ENCODE measurements at regions not wholly inside any gene's neighbourhood (a gene's known extent, or its start where the extent isn't known, plus 50 kb on each side); places are given as distances from the start of the nearest gene placed in this dataset.

- Mint-ChIP-seq H3K27me3 (ENCODE audit: low read depth) (no peaks in the 10 kb centered on the region), H3K9me3 (peaks cover 26% of the 10 kb centered on the region)
These were observed 487.4 kb upstream of the DEPDC1 start for GRCh38 chr1:68984289-68984688.

GRCh38 chr1:68994096-68994495 is 497.2 kb upstream of the DEPDC1 start:
- peaks cover 1% of the 10 kb centered on the region for H3K36me3 Mint-ChIP-seq
- no peaks in the 10 kb centered on the region for H3K27me3 Mint-ChIP-seq (ENCODE audit: low read depth)
- H3K4me3 Mint-ChIP-seq = no peak overlapping the region
- peaks cover 16% of the 10 kb centered on the region for H3K9me3 Mint-ChIP-seq
- no peaks in the 10 kb centered on the region for H3K4me1 Mint-ChIP-seq
- H3K27ac Mint-ChIP-seq = no peak overlapping the region
- no peak for TF ChIP-seq CTCF (IDR thresholded peaks at IDR 0.05; ENCODE audit: unreplicated experiment)
- DNase-seq (ENCODE audit: low spot score in 2 of 2, unreplicated experiment in 2 of 2) = no peak

More at GRCh38 chr1:68984289-68984688, 487.4 kb upstream of the DEPDC1 start:
- no peaks in the 10 kb centered on the region for H3K4me1 Mint-ChIP-seq
- no peak overlapping the region for H3K27ac Mint-ChIP-seq
- H3K4me3 Mint-ChIP-seq = no peak overlapping the region
- no peak for DNase-seq (ENCODE audit: low spot score in 2 of 2, unreplicated experiment in 2 of 2)
- no peak for TF ChIP-seq CTCF (IDR thresholded peaks at IDR 0.05; ENCODE audit: unreplicated experiment)
- H3K36me3 Mint-ChIP-seq = no peaks in the 10 kb centered on the region

GRCh38 chr1:69016468-69016867 is 519.6 kb upstream of the DEPDC1 start:
- Mint-ChIP-seq H3K4me3 (no peak overlapping the region), H3K27me3 (ENCODE audit: low read depth) (no peaks in the 10 kb centered on the region), H3K4me1 (no peaks in the 10 kb centered on the region), H3K27ac (no peak overlapping the region), H3K9me3 (peaks cover 8% of the 10 kb centered on the region), H3K36me3 (no peaks in the 10 kb centered on the region)
- TF ChIP-seq CTCF (IDR thresholded peaks at IDR 0.05; ENCODE audit: unreplicated experiment) = no peak
- no peak for DNase-seq (ENCODE audit: low spot score in 2 of 2, unreplicated experiment in 2 of 2)

- H3K4me3 Mint-ChIP-seq = no peak overlapping the region
- H3K27ac Mint-ChIP-seq = no peak overlapping the region
These were observed 532.8 kb upstream of the DEPDC1 start for GRCh38 chr1:69029649-69030048.

GRCh38 chr1:69038379-69038778 is 529.3 kb upstream of the LRRC7 start:
- DNase-seq (ENCODE audit: low spot score in 2 of 2, unreplicated experiment in 2 of 2) = no peak
- no peak overlapping the region for H3K27ac Mint-ChIP-seq
- TF ChIP-seq CTCF (IDR thresholded peaks at IDR 0.05; ENCODE audit: unreplicated experiment) = no peak
- no peaks in the 10 kb centered on the region for H3K27me3 Mint-ChIP-seq (ENCODE audit: low read depth)
- peaks cover 45% of the 10 kb centered on the region for H3K9me3 Mint-ChIP-seq
- no peak overlapping the region for H3K4me3 Mint-ChIP-seq
- H3K4me1 Mint-ChIP-seq = no peaks in the 10 kb centered on the region
- H3K36me3 Mint-ChIP-seq = peaks cover 2% of the 10 kb centered on the region

More at GRCh38 chr1:69029649-69030048, 532.8 kb upstream of the DEPDC1 start:
- no peaks in the 10 kb centered on the region for H3K4me1 Mint-ChIP-seq
- TF ChIP-seq CTCF (IDR thresholded peaks at IDR 0.05; ENCODE audit: unreplicated experiment) = no peak
- DNase-seq (ENCODE audit: low spot score in 2 of 2, unreplicated experiment in 2 of 2) = no peak
- H3K9me3 Mint-ChIP-seq = peaks cover 33% of the 10 kb centered on the region
- no peaks in the 10 kb centered on the region for H3K36me3 Mint-ChIP-seq
- no peaks in the 10 kb centered on the region for H3K27me3 Mint-ChIP-seq (ENCODE audit: low read depth)

- H3K4me1 Mint-ChIP-seq = no peaks in the 10 kb centered on the region
- no peaks in the 10 kb centered on the region for H3K27me3 Mint-ChIP-seq (ENCODE audit: low read depth)
- no peaks in the 10 kb centered on the region for H3K36me3 Mint-ChIP-seq
- no peak overlapping the region for H3K4me3 Mint-ChIP-seq
- DNase-seq (ENCODE audit: low spot score in 2 of 2, unreplicated experiment in 2 of 2) = no peak
- H3K9me3 Mint-ChIP-seq = peaks cover 15% of the 10 kb centered on the region
- no peak overlapping the region for H3K27ac Mint-ChIP-seq
- no peak for TF ChIP-seq CTCF (IDR thresholded peaks at IDR 0.05; ENCODE audit: unreplicated experiment)
These were observed 522.1 kb upstream of the LRRC7 start for GRCh38 chr1:69045572-69045971.

Measured in mesothelial cell of epicardium (in vitro differentiated cells).